Activated CD8-positive, alpha-beta memory T cell treated with anti-CD3 and anti-CD28 coated beads, Interleukin-2, amount 50 U/mL, for 24 hours (primary cell): ENCODE measurements at regions not wholly inside any gene's neighbourhood (a gene's known extent, or its start where the extent isn't known, plus 50 kb on each side); places are given as distances from the start of the nearest gene placed in this dataset.

Source experiments
- DNase-seq: peaks from one replicate; pipeline ENCODE4 v3.0.0-alpha.2; 2020; ENCODE audit errors: extremely low read depth

DNA sequence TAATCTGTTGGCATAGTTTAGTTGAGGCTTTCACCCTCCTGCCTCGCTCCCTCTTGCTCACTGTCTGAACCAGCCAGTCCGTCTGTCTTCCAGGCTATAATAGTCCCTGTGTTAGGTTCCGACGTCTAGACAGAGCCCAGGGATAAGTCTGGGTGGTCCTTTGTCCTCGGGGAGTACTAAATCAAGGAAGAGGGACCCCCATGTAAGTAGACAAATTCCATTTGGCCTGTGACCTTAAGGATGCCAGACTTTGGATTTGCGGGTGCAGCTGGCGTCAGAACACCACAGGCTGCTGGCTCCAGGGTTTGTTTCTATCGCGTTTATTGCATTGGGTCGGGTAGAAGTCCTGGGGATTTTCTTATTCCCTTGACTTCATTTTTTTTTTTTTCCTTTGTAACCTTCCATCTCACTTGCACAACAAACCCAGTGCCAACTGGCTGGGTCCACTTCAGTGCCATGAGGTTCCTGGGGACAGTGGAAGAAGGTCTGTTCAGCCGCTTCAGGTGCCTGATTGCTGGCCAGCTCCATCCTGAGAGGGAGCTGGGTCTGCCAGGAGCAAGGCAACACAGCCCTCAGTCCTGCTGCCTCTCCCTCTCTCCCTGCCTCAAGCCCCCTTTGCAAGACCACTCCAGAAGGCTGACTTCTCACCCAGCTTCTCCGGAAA is 95.4 kb upstream of the KLHL25 start:
- DNase-seq, result no peak

DNA sequence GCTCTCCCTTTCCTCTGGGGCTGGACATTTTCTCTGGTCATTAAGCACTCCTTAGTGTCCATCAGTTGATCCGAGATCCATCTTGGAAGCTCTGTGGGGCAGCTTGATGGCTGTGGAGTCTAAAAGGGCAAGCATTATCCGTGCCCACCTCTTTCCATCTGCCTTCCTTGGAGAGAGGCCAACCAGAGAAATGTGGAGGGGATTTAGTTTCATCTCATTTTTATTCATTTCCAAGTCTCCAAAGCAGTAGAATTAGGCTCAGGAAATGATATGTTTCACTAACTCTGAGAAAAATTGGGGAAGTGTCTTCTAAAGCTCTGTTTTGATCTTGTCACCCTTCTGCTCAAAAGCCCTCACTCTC is 95.9 kb upstream of the KLHL25 start:
- DNase-seq, result no peak

DNA sequence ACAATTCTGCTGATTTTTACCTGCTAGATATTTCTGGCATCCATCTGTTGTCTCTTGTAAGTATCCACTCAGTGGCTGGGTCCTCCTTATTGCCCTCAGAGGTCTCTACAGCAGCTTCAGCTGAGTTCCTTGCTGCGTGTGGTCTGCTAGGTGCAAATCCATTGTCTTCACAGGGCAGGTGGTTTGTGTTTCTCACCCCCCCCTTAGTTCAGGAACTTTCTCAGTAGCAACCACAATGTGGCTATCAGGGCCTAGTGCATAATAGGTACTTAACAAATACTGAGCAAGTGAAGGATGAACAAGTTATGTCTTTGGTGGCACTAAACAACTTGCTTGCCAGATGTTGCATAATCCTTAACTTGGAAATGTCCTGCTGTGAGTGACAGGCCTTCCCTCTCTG is 96.7 kb upstream of the KLHL25 start:
- no peak for DNase-seq

DNA sequence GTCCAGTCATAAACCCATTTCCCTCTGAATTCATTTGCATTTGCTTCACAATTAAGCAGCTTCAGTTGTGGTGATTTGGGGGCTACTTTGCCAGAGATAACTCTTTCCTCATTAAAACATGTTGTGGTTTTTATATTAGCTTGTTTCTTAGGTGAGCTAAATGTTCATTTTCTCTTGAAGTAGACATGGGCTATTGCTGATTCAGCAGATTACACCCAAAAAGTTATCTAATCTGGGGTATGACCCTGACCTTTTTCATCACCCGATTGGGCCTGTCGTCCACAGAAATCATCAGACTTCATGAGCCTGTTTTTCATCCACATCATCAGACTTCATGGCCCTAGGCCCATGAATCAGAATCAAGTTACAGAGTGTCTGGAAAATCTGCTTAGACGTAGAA is 97.5 kb upstream of the KLHL25 start:
- DNase-seq, result no peak

DNA sequence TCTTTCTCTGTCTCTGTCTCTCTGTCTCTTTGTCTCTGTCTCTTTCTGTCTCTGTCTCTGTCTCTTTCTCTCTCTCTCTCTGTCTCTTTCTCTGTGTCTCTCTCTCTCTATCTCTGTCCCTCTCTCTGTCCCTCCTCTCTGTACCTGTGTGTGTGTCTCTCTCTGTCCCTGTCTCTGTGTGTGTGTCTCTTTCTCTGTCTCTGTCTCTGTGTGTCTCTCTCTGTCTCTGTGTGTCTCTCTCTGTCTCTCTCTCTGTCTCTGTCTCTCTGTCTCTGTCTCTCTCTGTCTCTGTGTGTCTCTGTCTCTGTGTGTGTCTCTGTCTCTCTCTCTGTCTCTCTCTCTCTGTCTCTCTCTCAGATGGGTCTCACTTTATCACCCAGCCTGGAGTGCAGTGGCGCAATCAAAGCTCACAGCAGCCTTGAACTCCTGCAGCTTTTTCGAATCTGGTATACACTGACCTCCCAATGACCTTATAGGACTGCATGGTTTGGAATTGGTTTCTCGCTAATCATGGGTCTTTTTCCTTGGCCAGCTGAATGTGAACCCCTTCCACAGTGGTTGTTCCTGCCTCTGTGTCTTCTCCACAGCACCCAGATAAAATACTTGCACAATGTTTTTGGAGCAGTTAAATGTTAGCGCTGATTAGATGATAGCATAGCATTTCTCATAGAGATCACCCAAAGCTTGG is 102.6 kb upstream of the KLHL25 start:
- DNase-seq, result no peak

DNA sequence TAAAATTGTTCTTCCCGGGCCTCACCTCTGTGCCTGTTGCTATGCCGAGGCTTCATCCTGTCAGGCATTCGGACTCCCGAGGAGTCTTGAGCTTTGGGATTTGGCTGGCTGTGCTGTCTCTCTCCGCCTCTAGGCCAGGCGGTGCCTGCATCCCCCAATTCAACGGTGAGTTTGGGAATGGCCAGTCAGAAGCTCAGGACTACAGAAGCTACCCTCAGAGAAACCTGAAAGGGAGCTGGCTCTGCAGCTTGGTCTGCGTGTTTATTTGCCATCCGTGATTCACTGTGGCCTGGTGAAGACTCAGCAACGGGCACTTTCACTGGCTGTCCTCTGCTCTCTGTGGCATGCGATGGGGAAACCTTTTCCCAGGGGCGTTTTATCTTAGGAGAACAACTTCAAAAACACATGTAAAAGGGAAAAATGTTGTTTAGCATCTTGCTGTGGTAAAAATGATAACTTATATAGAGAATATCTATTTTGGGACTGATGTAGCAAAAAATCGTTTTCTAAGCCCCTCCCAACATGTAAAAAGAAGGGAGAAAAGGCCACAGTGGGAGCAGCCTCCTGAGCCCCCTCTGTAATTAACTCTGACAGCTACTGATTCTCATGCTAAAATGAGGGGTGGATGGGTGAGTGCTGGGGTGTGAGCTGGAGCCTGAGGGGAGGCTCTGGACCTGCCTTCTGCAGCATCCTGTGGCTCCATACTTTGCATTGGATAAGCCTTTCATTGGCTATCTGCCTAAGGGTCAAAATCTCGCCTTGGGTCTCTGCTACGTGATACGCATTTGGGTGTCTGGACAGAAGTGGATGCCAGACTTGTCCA is 103.4 kb upstream of the KLHL25 start:
- no peak for DNase-seq

DNA sequence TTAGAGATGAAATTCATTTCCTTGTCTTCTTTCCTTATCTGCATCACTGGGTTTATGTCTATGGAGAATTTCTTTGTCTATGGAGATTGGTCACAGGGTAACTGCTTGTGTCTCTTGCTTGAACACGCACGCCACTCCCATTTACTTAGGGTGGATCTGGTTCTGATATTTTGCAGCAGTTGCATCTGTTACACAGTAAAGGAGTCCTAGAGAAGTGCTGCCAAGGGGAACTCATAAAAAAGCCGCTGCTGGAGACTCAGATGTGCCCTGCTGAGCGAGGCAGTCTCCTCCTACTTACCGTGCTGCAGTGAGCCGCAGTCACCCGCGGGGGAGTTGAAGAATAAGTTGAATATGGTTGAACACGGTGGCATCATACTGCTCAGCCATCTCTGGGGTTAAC is 105.2 kb upstream of the KLHL25 start:
- no peak for DNase-seq

DNA sequence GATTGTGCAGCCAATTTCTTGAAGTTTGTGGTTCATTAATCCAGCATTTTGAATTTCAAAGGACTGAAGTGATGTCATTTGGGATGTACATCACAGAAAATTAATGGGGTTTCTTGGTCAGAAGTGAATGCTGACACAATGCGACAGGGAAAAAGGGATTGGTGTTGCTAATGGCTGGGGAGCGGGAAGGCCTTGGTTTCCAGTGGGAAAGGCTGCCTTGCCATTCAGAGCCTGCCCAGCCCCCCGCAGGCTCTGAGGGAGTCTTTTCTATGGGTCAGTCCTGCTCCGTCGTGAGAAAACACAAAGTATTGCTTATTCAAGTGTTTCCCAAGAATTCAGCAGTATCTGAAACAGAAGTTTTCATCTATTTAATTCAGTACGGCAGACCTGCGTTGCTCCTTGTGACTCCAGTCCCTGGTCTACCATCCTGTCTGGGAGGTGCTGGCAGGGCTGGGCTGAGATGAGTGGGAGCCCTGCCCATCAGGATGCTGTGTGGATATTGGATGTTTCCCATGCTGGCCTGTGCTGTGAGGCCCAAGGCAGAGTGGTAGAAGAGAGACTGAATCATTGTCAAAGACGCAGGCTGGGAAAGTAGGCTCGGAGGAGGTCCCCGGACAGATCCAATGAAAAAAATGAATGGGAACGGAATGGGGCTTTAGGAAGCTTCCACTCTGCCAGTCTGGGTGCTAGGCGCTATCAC is 111.2 kb upstream of the KLHL25 start:
- no peak for DNase-seq

DNA sequence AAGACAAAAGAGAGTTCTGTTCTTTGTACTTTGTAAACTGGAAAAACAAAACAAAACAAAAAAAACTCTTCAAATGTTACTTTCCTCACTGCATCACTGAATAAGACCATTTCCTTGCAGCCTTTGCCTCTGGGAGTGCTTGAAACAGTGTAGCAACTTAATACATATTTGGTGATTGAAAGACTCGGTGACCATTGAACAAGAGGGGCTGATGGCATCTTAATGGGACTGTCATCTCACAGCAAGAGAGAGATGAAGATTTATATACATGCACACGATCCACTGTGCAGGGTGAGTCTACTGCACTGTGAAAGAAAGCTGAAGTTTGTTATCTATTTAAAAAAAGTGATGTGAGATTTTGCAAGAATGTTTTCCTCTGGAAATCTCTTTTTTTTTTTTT is 111.9 kb upstream of the KLHL25 start:
- DNase-seq, result no peak

DNA sequence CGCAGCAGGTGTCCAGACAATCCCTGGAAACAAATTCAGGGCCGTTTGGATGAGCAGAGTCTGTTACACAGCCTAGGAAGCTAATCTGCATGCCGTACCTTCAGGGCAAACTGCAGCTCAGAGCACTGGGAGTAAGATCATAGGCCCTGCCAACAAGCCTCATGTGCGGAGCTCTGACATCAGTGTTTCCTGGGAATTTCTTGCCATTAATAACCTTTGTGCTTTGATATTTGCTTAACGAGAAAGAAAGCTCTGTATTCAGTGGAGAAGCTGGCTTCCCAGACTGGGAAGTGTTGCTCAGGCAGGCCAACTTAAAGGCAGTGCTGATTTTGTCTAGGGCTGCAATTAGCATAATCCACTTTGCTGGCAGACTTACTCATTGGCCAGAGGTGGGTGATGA is 116.1 kb upstream of the KLHL25 start:
- no peak for DNase-seq

DNA sequence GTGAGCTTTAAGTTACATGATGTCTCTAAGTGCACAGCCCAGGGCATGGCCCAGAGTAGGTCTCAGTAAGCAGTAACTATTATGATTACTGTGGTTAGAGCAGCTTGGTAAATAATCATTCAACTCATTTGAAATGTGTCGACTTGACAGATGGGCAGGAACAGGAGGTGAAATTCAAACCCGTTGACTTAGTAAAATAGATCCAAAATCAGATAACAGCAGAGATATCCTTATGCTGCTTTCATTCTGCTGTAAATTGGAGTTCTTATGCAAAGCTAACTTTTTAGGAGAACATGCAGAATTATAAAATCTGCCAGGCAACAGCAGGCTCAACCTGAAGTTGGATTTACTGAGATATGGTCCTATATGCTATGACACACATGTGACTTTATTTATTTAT is 118.7 kb upstream of the KLHL25 start:
- no peak for DNase-seq

DNA sequence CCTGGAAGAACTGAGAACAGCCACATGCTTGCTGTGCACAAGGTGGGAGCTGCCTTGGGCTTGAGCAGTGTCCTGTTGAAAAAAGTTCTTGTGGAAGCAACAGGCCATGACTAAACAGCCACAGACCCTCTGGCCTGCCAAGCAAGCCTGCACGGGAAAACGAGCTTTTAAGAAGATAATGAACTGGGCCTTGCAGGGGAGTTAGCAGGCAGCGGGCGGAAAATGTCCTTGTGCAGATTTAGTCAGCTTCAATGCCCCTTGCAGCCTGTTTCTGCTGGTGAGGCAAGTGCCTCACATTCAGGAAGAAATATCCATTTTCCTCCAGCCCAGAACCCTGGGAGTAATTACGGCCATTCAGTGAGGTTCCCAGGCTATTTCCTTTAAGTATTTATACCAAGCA is 126.2 kb upstream of the KLHL25 start:
- DNase-seq, result no peak

DNA sequence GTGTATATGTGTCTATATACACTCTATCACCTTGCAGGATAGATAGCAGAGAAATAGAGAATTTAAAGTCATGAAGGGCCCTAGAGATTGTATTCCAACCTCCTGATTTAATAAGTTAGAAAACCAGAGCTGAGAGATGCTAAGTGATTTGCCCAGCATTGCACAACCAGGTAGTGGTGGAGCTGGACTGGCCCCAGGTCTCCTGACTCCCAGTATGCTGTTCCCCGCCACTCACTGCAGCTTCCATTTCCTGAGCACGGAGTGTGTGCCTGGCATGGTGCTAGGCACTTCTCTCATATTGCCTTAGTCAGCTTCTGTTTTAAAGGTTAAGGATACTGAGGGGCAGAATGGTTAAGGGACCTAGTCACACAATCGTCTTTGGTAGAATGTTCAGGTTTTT is 129.4 kb upstream of the KLHL25 start:
- DNase-seq, result no peak

DNA sequence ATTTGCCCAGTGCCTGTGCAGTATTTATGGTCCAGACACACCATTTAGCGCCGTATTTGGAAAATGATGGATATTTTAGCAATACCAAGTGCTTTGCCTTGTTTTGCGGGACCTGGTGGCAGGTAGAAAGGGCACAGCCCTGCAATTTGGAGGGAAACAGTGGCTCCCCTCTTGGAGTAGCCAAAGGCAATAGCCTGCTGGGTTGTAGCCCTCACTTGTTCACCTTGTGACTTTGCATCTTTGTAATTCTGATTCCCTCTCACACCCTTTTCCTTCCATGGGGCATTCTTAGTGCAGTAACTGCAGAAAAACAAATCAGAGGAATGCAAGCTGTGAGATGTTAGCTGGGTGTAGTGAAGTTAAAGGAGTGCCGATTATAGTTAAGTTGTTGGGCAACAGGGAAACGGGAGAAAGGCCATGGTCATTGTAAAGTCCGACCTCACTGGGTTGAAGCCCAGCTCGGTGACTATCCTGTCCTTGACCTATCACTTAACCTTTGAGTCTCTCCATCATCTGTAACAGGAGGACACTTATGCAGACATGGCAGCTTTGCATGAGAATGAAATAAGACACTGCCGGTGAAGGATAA is 131.0 kb upstream of the KLHL25 start:
- no peak for DNase-seq

DNA sequence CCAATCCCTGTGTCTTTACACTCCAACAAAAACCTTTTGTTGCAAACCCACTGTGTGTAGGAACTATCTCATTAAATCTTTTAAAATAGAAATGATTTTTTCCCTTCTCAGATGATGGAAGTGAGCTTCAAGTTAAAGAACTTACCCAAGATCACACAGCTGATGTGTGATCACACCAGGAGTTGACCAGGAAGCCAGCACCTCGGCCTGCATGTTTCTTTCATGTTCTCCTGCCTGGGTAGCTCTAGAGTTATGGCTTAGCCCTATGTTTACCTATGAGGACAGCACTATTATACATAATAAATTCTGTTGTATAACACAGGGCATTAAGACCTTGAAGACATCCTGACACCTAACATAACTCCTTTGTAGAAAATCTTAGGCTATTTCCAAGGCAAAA is 132.1 kb upstream of the KLHL25 start:
- no peak for DNase-seq

DNA sequence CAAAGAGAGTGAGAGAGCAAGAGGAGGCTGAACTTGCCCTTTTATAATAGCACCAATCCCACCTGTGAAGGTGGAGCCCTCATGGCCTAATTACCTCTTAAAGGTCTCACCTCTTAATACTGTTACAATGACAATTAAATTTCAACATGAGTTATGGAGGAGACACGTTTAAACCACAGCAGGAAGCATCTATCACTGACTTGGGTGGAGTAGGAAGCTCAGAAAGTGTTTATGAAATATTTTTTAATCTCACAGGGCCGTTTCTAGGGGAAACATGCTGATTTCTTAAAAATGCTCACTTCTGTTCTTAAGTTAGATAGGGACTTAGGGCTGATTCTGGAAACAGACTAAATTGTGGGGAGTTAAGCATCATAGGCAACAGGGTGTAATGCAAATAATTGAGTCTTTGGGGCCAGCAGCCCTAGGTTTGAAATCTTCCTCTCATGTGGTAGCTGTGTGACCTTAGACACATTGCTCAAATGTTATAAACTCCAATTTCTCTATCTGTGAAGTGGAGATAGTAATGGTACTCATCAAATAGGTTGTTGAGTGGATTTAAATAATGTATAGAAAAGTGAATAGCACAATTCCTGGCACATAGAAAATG is 133.3 kb upstream of the KLHL25 start:
- DNase-seq, result no peak

DNA sequence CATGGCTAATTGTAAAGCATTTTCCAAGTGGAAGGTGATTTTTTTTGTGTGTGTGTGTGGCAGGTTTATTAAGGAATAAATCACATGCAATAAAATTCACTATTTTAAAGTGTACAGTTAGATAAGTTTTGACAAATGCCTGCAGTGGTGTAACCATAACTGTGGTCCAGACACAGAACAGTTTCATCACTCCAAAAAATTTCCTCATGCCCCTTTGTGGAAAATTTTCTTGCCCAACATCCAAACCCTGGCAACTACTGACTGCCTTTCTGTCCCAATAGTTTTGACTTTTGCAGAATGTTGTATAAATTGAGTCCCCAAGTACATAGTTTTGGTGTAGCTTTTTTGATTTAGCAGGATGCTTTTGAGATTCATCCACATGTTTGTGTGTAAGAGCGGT is 135.1 kb upstream of the KLHL25 start:
- DNase-seq, result no peak

DNA sequence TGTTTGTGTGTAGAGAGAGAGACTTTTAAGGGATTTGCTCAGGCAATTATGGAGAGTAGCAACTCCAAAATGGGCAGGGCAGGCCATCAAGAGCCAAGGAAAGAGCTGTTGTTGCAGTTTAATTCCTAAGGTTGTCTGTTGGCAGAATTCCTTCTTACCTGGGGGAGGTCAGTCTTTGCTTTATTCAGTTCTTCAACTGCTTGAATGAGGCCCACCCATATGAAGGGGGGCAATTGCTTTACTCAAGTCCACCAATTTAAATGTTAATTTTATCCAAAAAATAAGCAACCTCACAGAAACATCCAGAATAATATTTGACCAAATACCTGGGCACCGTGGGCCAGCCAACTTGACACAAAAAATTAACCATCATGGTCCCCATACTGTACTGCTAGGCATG is 137.7 kb upstream of the KLHL25 start:
- DNase-seq, result no peak

DNA sequence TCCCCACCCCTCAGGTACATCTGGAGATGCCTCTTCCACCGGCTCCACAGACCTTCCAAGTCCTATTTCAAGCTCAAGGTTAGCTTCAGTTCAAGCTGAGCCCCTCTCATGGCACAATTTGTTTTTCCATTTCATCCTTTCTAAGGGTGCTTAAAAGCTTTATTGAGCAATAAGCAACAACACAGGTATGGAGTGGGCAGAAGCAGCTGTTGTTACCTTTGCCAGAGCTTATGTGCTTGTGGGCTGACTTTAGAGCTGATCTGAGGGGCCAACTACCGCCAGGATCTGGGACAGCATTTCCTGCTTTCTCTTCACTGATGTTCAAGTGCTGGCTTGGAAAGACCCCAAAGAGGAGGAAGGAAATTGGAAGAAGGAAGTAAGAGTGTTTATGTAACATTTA is 140.0 kb upstream of the KLHL25 start:
- DNase-seq, result no peak

DNA sequence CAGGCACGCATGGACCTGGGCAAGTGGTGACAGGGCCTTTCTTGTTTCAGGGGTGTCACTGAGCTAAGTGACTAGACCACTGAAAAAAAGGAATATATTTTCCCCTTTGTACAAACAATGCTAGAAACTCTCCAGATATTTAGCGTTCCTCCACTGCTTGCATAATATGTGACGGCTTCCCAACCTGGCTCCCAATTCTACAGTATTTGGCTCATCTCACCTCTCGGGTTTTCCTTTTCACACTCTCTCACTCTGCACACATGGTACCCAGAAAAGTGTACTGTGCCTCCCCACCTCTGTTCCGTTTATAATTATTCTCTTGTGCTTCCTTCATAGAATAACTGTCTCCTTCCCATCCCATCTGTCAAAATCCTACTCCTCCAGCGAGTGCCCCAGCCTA is 140.5 kb upstream of the KLHL25 start:
- DNase-seq, result no peak

DNA sequence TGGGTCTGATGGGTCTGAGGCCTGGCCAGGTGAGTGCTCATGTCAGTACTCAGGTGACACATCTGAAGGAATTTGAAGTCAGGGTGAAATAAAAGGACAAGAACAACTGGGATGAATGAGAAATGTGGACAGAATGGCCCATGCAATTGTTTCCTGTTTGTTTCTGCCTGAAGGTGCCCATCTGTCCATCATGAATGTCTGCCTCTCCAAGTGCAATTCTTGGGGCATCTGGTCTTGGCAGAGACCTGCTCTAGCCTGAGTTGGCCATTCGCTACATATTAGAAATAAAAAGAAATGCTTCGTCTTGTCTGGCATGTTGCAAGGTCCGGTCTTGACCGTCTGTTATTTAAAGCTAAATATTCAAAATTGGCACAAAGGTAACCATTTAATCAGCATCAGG is 142.0 kb upstream of the AGBL1 start:
- DNase-seq, result no peak
